ENCODE measurements at regions not wholly inside any gene's neighbourhood (a gene's known extent, or its start where the extent isn't known, plus 50 kb on each side); places are given as distances from the start of the nearest gene placed in this dataset.

DNA sequence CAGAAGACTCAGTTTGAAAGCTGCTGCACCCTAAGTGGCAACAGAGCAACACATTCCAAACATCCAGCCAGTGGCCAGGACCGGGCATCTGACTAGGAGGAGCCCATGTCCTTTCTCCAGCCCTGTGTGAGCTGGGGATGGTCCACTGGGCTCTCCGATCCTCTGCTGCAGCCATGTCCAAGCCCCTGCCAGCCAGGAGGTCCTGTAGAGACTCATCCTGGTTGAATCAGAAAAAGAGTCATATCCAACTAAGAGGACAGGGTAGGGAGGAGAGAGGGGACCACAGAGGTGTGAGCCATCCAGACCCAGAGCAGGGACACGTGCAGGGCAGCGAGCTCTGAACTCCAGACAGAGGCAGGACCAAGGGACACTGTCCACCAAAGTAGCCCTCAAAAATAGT is 163.0 kb upstream of the CDH5 start:
- TF ChIP-seq EGR1 (IDR thresholded peaks at IDR 0.05) (no peak), EP300 (IDR thresholded peaks at IDR 0.05; ENCODE audit: borderline replicate concordance) (no peak), TEAD4 (IDR thresholded peaks at IDR 0.05) (no peak), YY1 (IDR thresholded peaks at IDR 0.05; ENCODE audit: low read depth) (no peak), ZBTB7A (IDR thresholded peaks at IDR 0.05; ENCODE audit: low read depth) (no peak), TAF1 (IDR thresholded peaks at IDR 0.05; ENCODE audit: low read depth) (no peak), CEBPB (IDR thresholded peaks at IDR 0.05) (no peak), TCF12 (IDR thresholded peaks at IDR 0.05; ENCODE audit: low read depth) (no peak), RAD21 (IDR thresholded peaks at IDR 0.05; ENCODE audit: low read depth) (no peak), FOXM1 (IDR thresholded peaks at IDR 0.05; ENCODE audit: borderline replicate concordance, low read depth) (no peak), NFIC (IDR thresholded peaks at IDR 0.05) (no peak), CREB1 (IDR thresholded peaks at IDR 0.05; ENCODE audit: low read depth) (no peak)
- TF ChIP-seq, protein P1, sequence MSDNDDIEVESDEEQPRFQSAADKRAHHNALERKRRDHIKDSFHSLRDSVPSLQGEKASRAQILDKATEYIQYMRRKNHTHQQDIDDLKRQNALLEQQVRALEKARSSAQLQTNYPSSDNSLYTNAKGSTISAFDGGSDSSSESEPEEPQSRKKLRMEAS (IDR thresholded peaks at IDR 0.05) = no peak
- TF ChIP-seq, protein P2, sequence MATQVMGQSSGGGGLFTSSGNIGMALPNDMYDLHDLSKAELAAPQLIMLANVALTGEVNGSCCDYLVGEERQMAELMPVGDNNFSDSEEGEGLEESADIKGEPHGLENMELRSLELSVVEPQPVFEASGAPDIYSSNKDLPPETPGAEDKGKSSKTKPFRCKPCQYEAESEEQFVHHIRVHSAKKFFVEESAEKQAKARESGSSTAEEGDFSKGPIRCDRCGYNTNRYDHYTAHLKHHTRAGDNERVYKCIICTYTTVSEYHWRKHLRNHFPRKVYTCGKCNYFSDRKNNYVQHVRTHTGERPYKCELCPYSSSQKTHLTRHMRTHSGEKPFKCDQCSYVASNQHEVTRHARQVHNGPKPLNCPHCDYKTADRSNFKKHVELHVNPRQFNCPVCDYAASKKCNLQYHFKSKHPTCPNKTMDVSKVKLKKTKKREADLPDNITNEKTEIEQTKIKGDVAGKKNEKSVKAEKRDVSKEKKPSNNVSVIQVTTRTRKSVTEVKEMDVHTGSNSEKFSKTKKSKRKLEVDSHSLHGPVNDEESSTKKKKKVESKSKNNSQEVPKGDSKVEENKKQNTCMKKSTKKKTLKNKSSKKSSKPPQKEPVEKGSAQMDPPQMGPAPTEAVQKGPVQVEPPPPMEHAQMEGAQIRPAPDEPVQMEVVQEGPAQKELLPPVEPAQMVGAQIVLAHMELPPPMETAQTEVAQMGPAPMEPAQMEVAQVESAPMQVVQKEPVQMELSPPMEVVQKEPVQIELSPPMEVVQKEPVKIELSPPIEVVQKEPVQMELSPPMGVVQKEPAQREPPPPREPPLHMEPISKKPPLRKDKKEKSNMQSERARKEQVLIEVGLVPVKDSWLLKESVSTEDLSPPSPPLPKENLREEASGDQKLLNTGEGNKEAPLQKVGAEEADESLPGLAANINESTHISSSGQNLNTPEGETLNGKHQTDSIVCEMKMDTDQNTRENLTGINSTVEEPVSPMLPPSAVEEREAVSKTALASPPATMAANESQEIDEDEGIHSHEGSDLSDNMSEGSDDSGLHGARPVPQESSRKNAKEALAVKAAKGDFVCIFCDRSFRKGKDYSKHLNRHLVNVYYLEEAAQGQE (IDR thresholded peaks at IDR 0.05; ENCODE audit: low read depth) = no peak

DNA sequence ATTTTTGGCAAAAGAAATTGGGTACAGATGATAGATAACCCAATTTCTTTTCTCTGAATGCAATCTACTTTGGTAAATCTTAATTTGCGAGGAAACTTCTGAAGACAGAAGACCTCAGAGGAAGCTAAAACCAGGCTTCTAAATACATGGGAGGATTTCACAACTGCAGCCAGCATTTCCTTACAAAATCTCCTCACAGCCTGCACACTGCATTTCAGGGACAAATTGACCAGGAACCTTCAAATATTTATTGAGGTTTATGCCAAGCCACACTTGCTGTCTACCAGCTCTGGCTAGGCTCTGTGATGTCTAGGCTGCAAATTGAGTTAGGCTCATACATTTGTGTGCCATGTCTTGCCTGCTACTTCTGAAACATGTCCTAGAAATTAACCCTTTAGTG is 167.3 kb upstream of the CDH5 start:
- TF ChIP-seq, protein P3, sequence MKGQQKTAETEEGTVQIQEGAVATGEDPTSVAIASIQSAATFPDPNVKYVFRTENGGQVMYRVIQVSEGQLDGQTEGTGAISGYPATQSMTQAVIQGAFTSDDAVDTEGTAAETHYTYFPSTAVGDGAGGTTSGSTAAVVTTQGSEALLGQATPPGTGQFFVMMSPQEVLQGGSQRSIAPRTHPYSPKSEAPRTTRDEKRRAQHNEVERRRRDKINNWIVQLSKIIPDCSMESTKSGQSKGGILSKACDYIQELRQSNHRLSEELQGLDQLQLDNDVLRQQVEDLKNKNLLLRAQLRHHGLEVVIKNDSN (IDR thresholded peaks at IDR 0.05) = no peak
- TF ChIP-seq EGR1 (IDR thresholded peaks at IDR 0.05) = no peak
- no peak for TF ChIP-seq EP300 (IDR thresholded peaks at IDR 0.05; ENCODE audit: borderline replicate concordance)
- TF ChIP-seq NFIC (IDR thresholded peaks at IDR 0.05) = no peak
- no peak for TF ChIP-seq TAF1 (IDR thresholded peaks at IDR 0.05; ENCODE audit: low read depth)
- TF ChIP-seq CREB1 (IDR thresholded peaks at IDR 0.05; ENCODE audit: low read depth) = no peak
- TF ChIP-seq FOXM1 (IDR thresholded peaks at IDR 0.05; ENCODE audit: borderline replicate concordance, low read depth) = no peak
- TF ChIP-seq, protein P2 (IDR thresholded peaks at IDR 0.05; ENCODE audit: low read depth) = no peak
- TF ChIP-seq, protein P1 (IDR thresholded peaks at IDR 0.05) = no peak
- no peak for TF ChIP-seq RAD21 (IDR thresholded peaks at IDR 0.05; ENCODE audit: low read depth)

DNA sequence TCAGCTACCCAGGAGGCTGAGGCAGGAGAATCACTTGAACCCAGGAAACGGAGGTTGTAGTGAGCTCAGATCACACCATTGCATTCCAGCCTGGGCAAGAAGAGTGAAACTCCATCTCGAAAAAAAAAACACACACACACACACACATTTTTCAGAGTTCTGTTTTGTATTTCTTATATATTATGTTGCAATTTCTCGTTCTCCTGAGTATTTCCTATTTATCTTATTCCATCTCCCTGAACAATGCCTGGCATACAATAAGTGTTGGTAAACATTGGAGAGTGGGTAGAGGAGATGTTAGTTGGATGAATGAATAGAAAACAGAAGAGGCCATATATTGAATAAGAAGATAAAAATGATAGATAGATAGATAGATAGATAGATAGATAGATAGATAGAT is 167.8 kb upstream of the CDH5 start:
- TF ChIP-seq NFIC (IDR thresholded peaks at IDR 0.05) (no peak), TEAD4 (IDR thresholded peaks at IDR 0.05) (no peak), TAF1 (IDR thresholded peaks at IDR 0.05; ENCODE audit: low read depth) (no peak), CEBPB (IDR thresholded peaks at IDR 0.05) (no peak), EP300 (IDR thresholded peaks at IDR 0.05; ENCODE audit: borderline replicate concordance) (no peak), FOXM1 (IDR thresholded peaks at IDR 0.05; ENCODE audit: borderline replicate concordance, low read depth) (no peak), EGR1 (IDR thresholded peaks at IDR 0.05) (no peak), TCF12 (IDR thresholded peaks at IDR 0.05; ENCODE audit: low read depth) (no peak), ZBTB7A (IDR thresholded peaks at IDR 0.05; ENCODE audit: low read depth) (no peak), RAD21 (IDR thresholded peaks at IDR 0.05; ENCODE audit: low read depth) (no peak)
- TF ChIP-seq, protein P1 (IDR thresholded peaks at IDR 0.05) = no peak

DNA sequence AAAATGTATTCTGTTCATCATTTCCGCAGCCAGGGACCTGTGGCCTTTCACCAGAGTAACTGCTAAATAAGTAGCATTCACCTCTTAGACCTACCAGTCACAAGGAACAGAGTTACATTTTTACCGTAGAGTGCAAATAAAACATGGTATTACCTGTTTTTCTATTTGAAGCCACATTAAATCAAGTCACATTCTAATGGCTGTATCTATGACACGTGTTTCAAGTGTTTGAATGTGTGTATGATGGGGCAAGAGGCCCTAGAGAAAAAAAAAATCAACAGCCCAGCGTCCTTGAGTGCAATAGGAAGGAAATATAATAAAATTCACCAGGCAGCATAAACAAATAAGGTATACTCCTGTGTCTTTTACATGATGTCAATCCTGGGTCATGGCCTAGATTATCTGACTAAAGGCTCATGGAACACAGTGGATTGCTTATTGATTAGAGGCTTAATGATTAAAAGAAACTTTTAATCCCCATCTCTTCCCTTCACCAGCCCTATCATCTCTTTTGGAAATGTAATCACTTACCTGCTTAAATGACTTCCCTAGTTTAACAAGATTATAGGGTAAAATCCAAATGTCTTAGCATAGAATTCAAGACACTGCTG is 168.7 kb upstream of the CDH5 start:
- TF ChIP-seq ZBTB7A (IDR thresholded peaks at IDR 0.05; ENCODE audit: low read depth) (no peak), TCF12 (IDR thresholded peaks at IDR 0.05; ENCODE audit: low read depth) (no peak), RAD21 (IDR thresholded peaks at IDR 0.05; ENCODE audit: low read depth) (no peak), YY1 (IDR thresholded peaks at IDR 0.05; ENCODE audit: low read depth) (no peak)
- TF ChIP-seq, protein P3 (IDR thresholded peaks at IDR 0.05) = no peak

DNA sequence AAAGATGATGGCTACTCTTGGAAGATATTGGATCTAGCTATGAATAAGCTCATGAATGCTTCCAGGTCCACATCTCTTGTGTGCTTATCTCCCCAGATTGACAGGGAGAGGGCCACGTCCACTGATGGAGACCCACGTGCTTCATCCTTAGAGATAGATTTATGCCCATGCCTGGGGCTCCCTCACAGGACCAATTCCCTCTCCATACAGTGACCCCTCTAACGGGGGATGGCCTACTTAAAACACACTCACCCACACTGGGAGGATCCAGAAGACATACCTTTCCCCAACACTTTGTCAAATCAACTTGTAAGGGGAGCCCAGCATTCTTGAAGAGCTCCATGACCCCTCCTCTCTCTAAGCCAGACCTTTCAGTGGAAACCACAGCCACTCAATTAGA is 169.7 kb upstream of the CDH5 start:
- TF ChIP-seq FOXM1 (IDR thresholded peaks at IDR 0.05; ENCODE audit: borderline replicate concordance, low read depth) = no peak
- TF ChIP-seq EP300 (IDR thresholded peaks at IDR 0.05; ENCODE audit: borderline replicate concordance) = no peak
- no peak for TF ChIP-seq RAD21 (IDR thresholded peaks at IDR 0.05; ENCODE audit: low read depth)

DNA sequence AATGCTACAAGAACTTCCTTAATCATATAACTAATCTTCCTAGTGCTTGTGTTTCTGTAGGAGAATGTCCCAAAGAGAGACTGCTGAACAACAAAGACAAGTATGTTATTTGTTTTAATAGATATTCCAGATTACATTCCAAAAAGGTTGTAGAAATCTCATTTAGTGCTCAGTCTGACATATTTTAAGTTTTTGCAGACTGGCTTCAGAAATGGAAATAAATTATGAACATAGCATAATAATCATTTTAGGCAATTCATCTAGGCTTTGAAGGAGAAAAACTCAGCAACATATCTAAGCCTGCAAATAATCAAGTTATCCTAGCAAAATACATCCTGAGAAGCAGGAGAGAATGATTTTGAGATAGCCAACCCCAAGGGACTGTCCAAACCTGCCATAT is 171.6 kb upstream of the CDH5 start:
- TF ChIP-seq TAF1 (IDR thresholded peaks at IDR 0.05; ENCODE audit: low read depth) (no peak), TCF12 (IDR thresholded peaks at IDR 0.05; ENCODE audit: low read depth) (no peak)
- TF ChIP-seq, protein P3 (IDR thresholded peaks at IDR 0.05) = no peak

All from Ishikawa (cell line).